Brain microvascular endothelial cell (primary cell): ENCODE measurements at regions not wholly inside any gene's neighbourhood (a gene's known extent, or its start where the extent isn't known, plus 50 kb on each side); places are given as distances from the start of the nearest gene placed in this dataset.
"Not testable (repeated sequence)": the region's sequence is repeated elsewhere in the genome, so short reads cannot be mapped to it uniquely, and the experiment has no call there.

ENCODE experiments used
- DNase-seq: peaks from one replicate; pipeline ENCODE4 v3.0.0-alpha.2; 2020
- H3K27ac ChIP-seq: fragments of 250-450 bp; sonication (Bioruptor Pico); 2 replicates; pipeline ENCODE4 v1.5.1; 2020; ENCODE audit warnings: mild to moderate bottlenecking, moderate library complexity
- H3K27me3 ChIP-seq: fragments of 250-450 bp; sonication (Bioruptor Pico); replicated peaks from 2 replicates; pipeline ENCODE4 v1.5.1; 2020; ENCODE audit warnings: mild to moderate bottlenecking
- H3K36me3 ChIP-seq: fragments of 250-450 bp; sonication (Bioruptor Pico); replicated peaks from 2 replicates; pipeline ENCODE4 v1.5.1; 2020; ENCODE audit warnings: mild to moderate bottlenecking
- H3K4me3 ChIP-seq: 2 replicates; pipeline ENCODE4 v1.5.1; 2011; ENCODE audit warnings: low read depth, mild to moderate bottlenecking, control low read depth, low read length, moderate library complexity
- in situ Hi-C: cut with HindIII; loops from 2 replicates; pipeline ENCODE4 v1.10.0; 2017; ENCODE audit warnings: low sequenced_read_pairs, low pct_ligation_motif_present
- TF ChIP-seq, protein P1 (sequence below): IDR thresholded peaks from 2 replicates; pipeline ENCODE4 v1.5.1; 2011; ENCODE audit warnings: low read depth, mild to moderate bottlenecking, moderate library complexity, low read length, control low read depth, inconsistent platforms; ENCODE audit errors: missing control alignments

GRCh38 chr2:14896330-14897030 is 264.0 kb downstream of the LRATD1 start:
- in situ Hi-C loops, result no loop called here
- H3K36me3 ChIP-seq, result no peaks in the 10 kb centered on the region
- DNase-seq, result no peak
- no peak overlapping the region for H3K27ac ChIP-seq
- no peaks in the 10 kb centered on the region for H3K27me3 ChIP-seq
- TF ChIP-seq, protein P1, sequence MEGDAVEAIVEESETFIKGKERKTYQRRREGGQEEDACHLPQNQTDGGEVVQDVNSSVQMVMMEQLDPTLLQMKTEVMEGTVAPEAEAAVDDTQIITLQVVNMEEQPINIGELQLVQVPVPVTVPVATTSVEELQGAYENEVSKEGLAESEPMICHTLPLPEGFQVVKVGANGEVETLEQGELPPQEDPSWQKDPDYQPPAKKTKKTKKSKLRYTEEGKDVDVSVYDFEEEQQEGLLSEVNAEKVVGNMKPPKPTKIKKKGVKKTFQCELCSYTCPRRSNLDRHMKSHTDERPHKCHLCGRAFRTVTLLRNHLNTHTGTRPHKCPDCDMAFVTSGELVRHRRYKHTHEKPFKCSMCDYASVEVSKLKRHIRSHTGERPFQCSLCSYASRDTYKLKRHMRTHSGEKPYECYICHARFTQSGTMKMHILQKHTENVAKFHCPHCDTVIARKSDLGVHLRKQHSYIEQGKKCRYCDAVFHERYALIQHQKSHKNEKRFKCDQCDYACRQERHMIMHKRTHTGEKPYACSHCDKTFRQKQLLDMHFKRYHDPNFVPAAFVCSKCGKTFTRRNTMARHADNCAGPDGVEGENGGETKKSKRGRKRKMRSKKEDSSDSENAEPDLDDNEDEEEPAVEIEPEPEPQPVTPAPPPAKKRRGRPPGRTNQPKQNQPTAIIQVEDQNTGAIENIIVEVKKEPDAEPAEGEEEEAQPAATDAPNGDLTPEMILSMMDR, result no peak
- no peak overlapping the region for H3K4me3 ChIP-seq

DNA sequence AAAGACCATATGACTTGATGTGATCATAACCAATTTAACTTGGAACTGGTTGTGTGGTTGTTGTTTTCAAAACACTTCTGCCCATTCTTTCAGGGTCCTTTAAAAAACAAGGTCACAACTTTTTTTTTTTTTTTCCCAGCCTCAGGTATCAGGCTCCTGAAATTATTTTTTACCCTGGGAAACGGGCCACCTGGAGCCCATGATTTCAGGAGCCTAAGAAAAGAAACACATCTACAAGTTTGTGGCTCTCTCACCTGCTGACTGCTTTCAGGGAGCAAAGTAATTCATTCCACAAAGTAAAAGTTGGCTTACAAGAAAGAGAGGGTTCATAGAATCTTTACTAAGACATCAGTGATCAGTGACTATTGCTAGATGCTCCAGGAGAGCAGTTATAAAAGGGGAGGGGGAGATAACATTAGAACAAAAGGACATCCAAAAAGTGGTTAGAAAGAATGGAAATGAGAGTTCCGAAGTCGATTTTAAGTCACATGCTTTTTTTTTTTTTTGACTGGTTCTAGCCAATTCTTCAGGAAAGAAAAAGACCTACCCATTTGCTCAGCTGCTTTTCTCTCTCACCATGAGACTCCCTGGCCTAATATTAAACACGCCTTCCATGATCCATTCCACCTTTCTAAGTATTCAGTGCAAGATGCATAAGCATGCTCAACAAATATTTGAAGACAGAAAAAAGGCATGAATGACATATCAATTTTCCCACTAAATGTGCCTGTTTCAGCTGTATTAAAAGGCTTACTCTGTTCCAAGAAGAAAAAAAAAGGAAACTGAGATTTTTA is 267.3 kb downstream of the LRATD1 start:
- Histone ChIP-seq H3K4me3 (no peak overlapping the region), H3K36me3 (no peaks in the 10 kb centered on the region), H3K27me3 (no peaks in the 10 kb centered on the region), H3K27ac (no peak overlapping the region)
- no peak for DNase-seq
- TF ChIP-seq, protein P1, result no peak
- in situ Hi-C loops, result no loop called here

DNA sequence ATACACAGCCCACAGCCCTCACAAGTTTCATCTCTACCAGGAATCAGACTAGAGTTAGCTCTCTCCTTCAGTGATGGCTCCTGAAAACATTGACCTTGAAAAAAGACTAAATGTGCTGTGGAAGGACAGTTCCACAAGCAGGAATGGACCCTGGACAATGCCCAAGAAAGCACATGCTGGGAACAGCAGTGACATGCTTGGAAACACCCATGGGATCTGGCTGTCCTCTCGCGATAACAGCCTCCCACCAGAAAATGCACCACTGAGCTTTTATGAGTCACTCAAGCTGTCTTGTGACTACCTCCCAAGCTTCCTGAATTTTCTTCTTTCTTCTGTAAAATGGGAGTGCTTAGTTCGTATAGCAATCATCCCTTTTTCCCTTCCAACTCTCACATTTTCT is 269.2 kb downstream of the LRATD1 start:
- TF ChIP-seq, protein P1, result no peak
- no peaks in the 10 kb centered on the region for H3K27me3 ChIP-seq
- no peak overlapping the region for H3K4me3 ChIP-seq
- no peak overlapping the region for H3K27ac ChIP-seq
- in situ Hi-C loops, result no loop called here
- no peaks in the 10 kb centered on the region for H3K36me3 ChIP-seq
- no peak for DNase-seq

DNA sequence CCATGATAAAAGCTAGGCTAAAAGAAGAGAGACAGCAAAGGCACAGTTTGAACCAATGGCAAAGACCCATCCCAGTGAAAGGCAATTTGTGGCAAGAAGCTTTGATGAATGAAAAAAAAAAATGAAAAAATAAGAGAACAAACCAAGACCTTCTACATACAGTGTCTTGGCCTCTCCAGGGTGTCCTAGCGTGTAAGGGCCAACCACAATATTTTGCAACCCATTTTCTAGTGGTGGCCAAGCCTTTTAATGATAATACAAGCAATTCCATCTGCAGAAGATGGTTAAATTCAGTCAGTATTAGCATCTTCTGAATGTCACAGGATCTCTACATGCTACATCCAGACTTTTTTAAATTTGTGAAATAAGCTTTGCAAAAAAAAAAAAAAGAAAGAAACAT is 270.4 kb downstream of the LRATD1 start:
- H3K4me3 ChIP-seq, result no peak overlapping the region
- TF ChIP-seq, protein P1, result no peak
- H3K27ac ChIP-seq, result no peak overlapping the region
- no peaks in the 10 kb centered on the region for H3K36me3 ChIP-seq
- in situ Hi-C loops, result no loop called here
- DNase-seq, result no peak
- no peaks in the 10 kb centered on the region for H3K27me3 ChIP-seq

DNA sequence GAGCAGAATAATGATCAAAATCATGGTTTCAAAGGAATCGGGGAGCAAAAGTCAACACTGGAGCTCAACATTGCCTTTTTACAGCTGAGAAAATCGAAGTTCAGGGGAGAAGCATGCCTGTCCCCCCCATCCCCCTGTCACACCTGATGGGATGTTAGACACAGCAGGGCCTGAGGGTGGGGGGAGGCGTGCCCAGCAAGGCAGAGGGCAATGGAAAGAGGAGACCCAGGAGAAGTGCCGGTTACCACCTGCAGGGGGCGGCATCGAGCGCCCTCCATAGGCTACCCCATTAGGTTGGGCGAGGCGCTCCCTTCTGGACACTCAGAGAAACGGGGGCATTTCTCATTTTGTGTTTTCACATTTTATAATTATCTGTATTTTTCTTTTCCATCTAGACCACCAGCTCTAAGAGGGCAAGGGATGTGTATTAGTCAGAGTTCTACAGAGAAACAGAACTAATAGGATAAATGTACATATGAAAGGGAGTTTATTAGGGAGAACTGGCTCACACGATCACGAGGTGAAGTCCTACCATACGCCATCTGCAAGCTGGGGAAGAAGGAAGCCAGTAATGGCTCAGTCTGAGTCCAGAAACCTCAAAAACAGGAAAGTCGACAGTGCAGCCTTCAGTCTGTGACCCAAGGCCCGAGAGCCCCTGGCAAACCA is 271.3 kb downstream of the LRATD1 start:
- no peaks in the 10 kb centered on the region for H3K27me3 ChIP-seq
- TF ChIP-seq, protein P1, result peak; percentile 46
- H3K27ac ChIP-seq, result no peak overlapping the region
- in situ Hi-C loops, result no loop called here
- DNase-seq, result no peak
- H3K4me3 ChIP-seq, result no peak overlapping the region
- H3K36me3 ChIP-seq, result no peaks in the 10 kb centered on the region

GRCh38 chr2:14904378-14904777 is 271.9 kb downstream of the LRATD1 start:
- DNase-seq, in situ Hi-C loops, H3K36me3 ChIP-seq, H3K27me3 ChIP-seq, H3K27ac ChIP-seq, H3K4me3 ChIP-seq: not testable (repeated sequence)
